Pancreas (tissue), 10 donors: ENCODE measurements at regions not wholly inside any gene's neighbourhood (a gene's known extent, or its start where the extent isn't known, plus 50 kb on each side); places are given as distances from the start of the nearest gene placed in this dataset.

ENCODE experiments used
- ATAC-seq, 4 donors: fragments of 200-7000 bp; cut with Tn5 transposase; one replicate each; pipeline versions ENCODE4 v1.8.0 to v1.9.1; 2020; ENCODE audit warnings: mild to moderate bottlenecking in 4 of 4, moderate library complexity in 4 of 4
- DNase-seq, 6 donors: peaks; one replicate each; pipeline ENCODE4 v3.0.0-alpha.2; 2020
- FAIRE-seq: peaks from 2 replicates; lab custom pipeline; 2012; peaks lifted over from hg19 to GRCh38; lab: Jason Lieb, UNC
- H3K27ac ChIP-seq, 4 donors: fragments of 200-600 bp; sonication (generic); 1 replicate in 3 of 4; 2 replicates in 1 of 4; pipeline versions ENCODE4 v1.5.0 to v1.8.0; 2020
- H3K27me3 ChIP-seq, 4 donors: fragments of 200-600 bp; one replicate each; pipeline ENCODE4 v1.8.0; 2021
- H3K36me3 ChIP-seq, 3 donors: fragments of 200-600 bp; sonication (generic) in 1 of 3; one replicate each; pipeline versions ENCODE4 v1.5.0 to v1.8.0; 2020 to 2021
- H3K4me1 ChIP-seq, 3 donors: fragments of 200-600 bp; one replicate each; pipeline ENCODE4 v1.8.0; 2021
- H3K4me3 ChIP-seq, 4 donors: fragments of 200-600 bp; sonication (generic) in 2 of 4; one replicate each; pipeline versions ENCODE4 v1.5.0 to v1.8.0; 2020 to 2021
- H3K9me3 ChIP-seq, 4 donors: fragments of 200-600 bp; one replicate each; pipeline ENCODE4 v1.8.0; 2021
- WGBS, 2 donors: extraction: QIAGEN DNeasy Blood & Tissue Kit; methylation state at CpG; one replicate each; pipeline ENCODE4 v1.1.7; 2013; 5-methylcytosine and 5-hydroxymethylcytosine counted together
- intact Hi-C, 3 donors: fragments of 100-400 bp; cut with DNase I; formaldehyde crosslinking; loops; one replicate each; pipeline versions ENCODE4 v1.11.1 to v1.14.2; 2022
- TF ChIP-seq, protein P1 (sequence below), 4 donors: fragments of 200-600 bp; sonication (generic) in 3 of 4; IDR thresholded peaks; one replicate each; pipeline versions ENCODE4 v1.5.0 to v1.8.0; 2021; ENCODE audit warnings: antibody characterized with exemption in 4 of 4
- donor health status: healthy with polysubstance abuse.
- donor health status: DM: no; HTN: no; CAD: no; lungs with moderate emphysema.
- donor health status: DM: no; HTN: no; CAD: no.
- donor health status: control.
- donor health status: control.
- donor health status: Bipolar disorder and iron deficiency.
- donor health status: DM: yes; HTN: yes; CAD: no.
- donor health status: DM: no; HTN: no; CAD: no.
- donor health status: DM: no; HTN: no; CAD: no.
- donor health status: DM: yes; HTN: yes; CAD: no.

DNA sequence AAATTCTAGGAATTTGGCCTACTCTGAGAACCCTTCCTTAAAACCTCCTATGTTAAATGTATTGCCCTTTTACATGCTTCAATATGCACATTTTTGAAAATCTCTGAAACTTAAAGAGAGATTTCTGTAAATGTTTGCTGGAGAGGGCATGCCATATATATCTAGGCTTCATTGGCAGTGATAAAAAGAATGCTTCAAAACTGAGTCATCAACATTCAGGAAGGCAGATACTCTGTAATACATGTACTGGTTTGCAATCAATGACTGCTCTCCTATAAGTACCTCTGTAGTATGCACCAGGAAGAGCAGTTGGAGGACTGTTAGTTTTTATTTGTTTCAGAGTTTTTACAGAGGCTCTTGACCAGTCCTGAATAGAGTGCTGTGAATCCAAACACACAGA lies 739.9 kb downstream of the SLC16A7 start:
- TF ChIP-seq, protein P1, sequence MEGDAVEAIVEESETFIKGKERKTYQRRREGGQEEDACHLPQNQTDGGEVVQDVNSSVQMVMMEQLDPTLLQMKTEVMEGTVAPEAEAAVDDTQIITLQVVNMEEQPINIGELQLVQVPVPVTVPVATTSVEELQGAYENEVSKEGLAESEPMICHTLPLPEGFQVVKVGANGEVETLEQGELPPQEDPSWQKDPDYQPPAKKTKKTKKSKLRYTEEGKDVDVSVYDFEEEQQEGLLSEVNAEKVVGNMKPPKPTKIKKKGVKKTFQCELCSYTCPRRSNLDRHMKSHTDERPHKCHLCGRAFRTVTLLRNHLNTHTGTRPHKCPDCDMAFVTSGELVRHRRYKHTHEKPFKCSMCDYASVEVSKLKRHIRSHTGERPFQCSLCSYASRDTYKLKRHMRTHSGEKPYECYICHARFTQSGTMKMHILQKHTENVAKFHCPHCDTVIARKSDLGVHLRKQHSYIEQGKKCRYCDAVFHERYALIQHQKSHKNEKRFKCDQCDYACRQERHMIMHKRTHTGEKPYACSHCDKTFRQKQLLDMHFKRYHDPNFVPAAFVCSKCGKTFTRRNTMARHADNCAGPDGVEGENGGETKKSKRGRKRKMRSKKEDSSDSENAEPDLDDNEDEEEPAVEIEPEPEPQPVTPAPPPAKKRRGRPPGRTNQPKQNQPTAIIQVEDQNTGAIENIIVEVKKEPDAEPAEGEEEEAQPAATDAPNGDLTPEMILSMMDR (IDR thresholded peaks at IDR 0.05), result no peak
- H3K27ac ChIP-seq, result no peak overlapping the region
- DNase-seq (no peak), ATAC-seq (no peak), FAIRE-seq (no peak)
- no peaks in the 10 kb centered on the region for H3K9me3 ChIP-seq
- H3K4me3 ChIP-seq, result no peak overlapping the region
- H3K36me3 ChIP-seq, result no peaks in the 10 kb centered on the region
- H3K27me3 ChIP-seq, result no peaks in the 10 kb centered on the region
- H3K4me1 ChIP-seq, result no peaks in the 10 kb centered on the region
- intact Hi-C loops, result no loop called here

DNA sequence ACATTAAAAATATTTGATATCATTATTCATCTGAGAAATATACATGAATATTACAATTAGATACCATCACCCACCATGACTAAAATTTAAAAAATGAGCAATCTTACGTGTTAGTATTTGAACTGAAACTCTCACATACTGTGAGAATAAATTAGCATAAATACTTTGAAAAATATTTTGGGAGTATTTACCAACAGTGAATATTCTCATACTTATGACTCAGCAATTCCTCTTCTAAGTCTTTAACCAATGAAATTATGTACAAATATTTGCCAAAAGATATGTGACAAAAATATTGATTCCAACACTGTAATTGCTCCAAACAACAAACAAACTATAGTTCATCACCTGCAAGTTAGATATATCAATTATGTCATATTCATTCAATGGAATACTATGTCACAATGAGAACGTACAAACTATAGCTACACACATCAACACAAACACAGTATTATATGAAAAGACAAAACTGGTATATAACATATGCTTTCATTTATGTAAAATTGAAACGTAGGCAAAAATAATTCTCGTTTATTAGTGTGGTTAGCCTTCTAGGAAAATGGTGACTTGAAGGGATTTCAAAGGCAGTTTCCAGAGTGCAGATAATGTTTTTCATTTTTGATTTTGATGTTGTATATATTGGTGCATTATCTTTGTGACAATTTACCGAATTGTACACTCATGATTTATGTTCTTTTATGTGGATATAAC lies 742.2 kb downstream of the SLC16A7 start:
- ATAC-seq (no peak), FAIRE-seq (no peak)
- 57 to 77% methylated on average over 5 of the region's 5 CpGs for WGBS, 2 donors

GRCh38 chr12:60345442-60345841 lies 749.6 kb downstream of the SLC16A7 start:
- Histone ChIP-seq H3K27me3 (no peaks in the 10 kb centered on the region), H3K36me3 (no peaks in the 10 kb centered on the region), H3K4me1 (no peaks in the 10 kb centered on the region), H3K27ac (no peak overlapping the region), H3K4me3 (no peak overlapping the region), H3K9me3 (no peaks in the 10 kb centered on the region)
- TF ChIP-seq, protein P1 (IDR thresholded peaks at IDR 0.05), result no peak
- 69 to 72% methylated on average over 1 of the region's 1 CpG for WGBS, 2 donors
- ATAC-seq (no peak), FAIRE-seq (no peak), DNase-seq (no peak)
- intact Hi-C loops, result no loop called here

More for the DNA sequence above, 742.2 kb downstream of the SLC16A7 start:
- no peak overlapping the region for H3K27ac ChIP-seq
- H3K9me3 ChIP-seq, result no peaks in the 10 kb centered on the region
- intact Hi-C loops, result no loop called here
- DNase-seq, result no peak
- TF ChIP-seq, protein P1 (IDR thresholded peaks at IDR 0.05), result no peak
- no peaks in the 10 kb centered on the region for H3K27me3 ChIP-seq
- H3K4me3 ChIP-seq, result no peak overlapping the region
- no peaks in the 10 kb centered on the region for H3K4me1 ChIP-seq
- no peaks in the 10 kb centered on the region for H3K36me3 ChIP-seq

- TF ChIP-seq, protein P1 (IDR thresholded peaks at IDR 0.05), result no peak
- intact Hi-C loops, result no loop called here
- WGBS, 2 donors, result 53 to 68% methylated on average over 3 of the region's 3 CpGs
Measured at GRCh38 chr12:60349232-60349978, 753.6 kb downstream of the SLC16A7 start.

DNA sequence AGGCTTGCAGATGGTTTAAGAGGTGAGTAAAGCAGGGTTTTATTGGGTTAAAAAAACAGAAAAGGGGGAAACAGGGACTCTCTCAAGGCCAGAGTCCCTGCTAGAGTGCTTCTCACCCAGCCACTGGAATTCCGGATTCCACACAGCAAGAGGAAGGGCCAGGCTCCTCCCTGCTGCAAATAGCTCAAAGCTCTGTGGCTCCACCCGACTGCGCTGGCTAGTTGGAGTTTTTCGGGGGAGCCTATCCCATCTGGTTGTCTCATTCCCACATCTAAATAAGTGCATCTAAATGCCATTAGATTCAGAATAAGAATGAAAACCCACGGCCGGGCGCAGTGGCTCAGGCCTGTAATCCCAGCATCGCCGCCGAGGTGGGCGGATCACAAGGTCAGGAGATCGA lies 791.5 kb downstream of the SLC16A7 start:
- DNase-seq (no peak), FAIRE-seq (no peak), ATAC-seq (no peak)
- no peaks in the 10 kb centered on the region for H3K4me1 ChIP-seq
- intact Hi-C loops, result no loop called here
- TF ChIP-seq, protein P1 (IDR thresholded peaks at IDR 0.05), result no peak
- H3K4me3 ChIP-seq, result no peak overlapping the region
- H3K9me3 ChIP-seq, result no peaks in the 10 kb centered on the region
- H3K27ac ChIP-seq, result no peak overlapping the region
- 93 to 95% methylated on average over 12 of the region's 12 CpGs for WGBS, 2 donors
- H3K27me3 ChIP-seq, result no peaks in the 10 kb centered on the region
- no peaks in the 10 kb centered on the region for H3K36me3 ChIP-seq

More at GRCh38 chr12:60349232-60349978, 753.6 kb downstream of the SLC16A7 start:
- DNase-seq (no peak), FAIRE-seq (no peak), ATAC-seq (no peak)
- Histone ChIP-seq H3K4me3 (no peak overlapping the region), H3K9me3 (no peaks in the 10 kb centered on the region), H3K27me3 (no peaks in the 10 kb centered on the region), H3K36me3 (no peaks in the 10 kb centered on the region), H3K27ac (no peak overlapping the region), H3K4me1 (no peaks in the 10 kb centered on the region)
